NCI-H524 (cell line): ENCODE measurements at regions not wholly inside any gene's neighbourhood (a gene's known extent, or its start where the extent isn't known, plus 50 kb on each side); places are given as distances from the start of the nearest gene placed in this dataset.
"Not testable (repeated sequence)": the region's sequence is repeated elsewhere in the genome, so short reads cannot be mapped to it uniquely, and the experiment has no call there.

ENCODE experiments used
- DNase-seq, 2 experiments: peaks; one replicate each; lab custom pipeline; 2025; lab: John Stamatoyannopoulos, UW

GRCh38 chr2:2798337-2798736 is 467.3 kb upstream of the MYT1L start:
- DNase-seq, result no peak

- no peak for DNase-seq
Measured at GRCh38 chr2:2797797-2798196, 466.7 kb upstream of the MYT1L start.

DNA sequence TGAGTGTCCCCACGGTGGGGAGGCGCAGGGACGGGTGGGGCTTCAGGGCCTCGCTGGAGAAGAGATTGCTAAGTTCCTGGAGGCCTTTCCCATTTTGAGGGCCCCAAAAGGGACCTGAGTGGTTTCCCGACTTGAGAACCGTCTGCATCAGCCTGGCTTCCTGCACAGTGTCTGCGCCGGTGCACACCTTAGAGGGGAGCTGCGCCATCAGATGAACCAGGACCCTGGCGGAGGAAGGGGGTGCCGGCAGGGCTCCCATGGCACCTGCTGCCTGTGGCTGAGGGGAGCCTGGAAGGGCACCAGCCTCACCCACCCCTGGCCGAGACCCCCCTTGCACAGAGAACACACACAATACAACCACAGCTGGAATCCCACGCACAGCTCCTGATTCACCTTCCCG is 465.1 kb upstream of the MYT1L start:
- no peak for DNase-seq

- DNase-seq, result no peak
Measured at GRCh38 chr2:2795438-2796091, 464.5 kb upstream of the MYT1L start.

- DNase-seq, result no peak
Measured at GRCh38 chr2:2793925-2794560, 463.0 kb upstream of the MYT1L start.

- no peak for DNase-seq
Measured at GRCh38 chr2:2793514-2793913, 462.4 kb upstream of the MYT1L start.

- DNase-seq, result no peak
Measured at GRCh38 chr2:2791606-2792005, 460.5 kb upstream of the MYT1L start.

DNA sequence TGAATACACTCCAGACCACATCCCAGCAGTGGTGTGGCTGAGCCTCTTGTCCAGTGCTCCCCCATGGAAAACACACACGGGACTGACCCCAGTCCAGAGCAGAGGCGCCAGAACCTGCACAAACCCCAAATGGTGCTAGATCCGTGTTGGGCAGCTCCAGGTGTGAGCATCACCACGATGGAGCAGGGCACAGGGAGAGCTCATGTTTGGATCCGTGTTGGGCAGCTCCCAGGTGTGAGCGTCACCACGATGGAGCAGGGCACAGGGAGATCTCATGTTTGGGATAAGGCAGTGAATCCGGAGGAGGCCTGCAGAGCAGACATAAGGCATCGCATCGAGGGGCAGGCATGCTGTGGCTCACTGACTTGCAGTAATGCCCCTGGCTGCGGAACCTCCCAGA is 460.0 kb upstream of the MYT1L start:
- DNase-seq, result no peak

- peak; percentile 43 to 85 for DNase-seq
Measured at GRCh38 chr2:2788076-2788475, 457.0 kb upstream of the MYT1L start.

DNA sequence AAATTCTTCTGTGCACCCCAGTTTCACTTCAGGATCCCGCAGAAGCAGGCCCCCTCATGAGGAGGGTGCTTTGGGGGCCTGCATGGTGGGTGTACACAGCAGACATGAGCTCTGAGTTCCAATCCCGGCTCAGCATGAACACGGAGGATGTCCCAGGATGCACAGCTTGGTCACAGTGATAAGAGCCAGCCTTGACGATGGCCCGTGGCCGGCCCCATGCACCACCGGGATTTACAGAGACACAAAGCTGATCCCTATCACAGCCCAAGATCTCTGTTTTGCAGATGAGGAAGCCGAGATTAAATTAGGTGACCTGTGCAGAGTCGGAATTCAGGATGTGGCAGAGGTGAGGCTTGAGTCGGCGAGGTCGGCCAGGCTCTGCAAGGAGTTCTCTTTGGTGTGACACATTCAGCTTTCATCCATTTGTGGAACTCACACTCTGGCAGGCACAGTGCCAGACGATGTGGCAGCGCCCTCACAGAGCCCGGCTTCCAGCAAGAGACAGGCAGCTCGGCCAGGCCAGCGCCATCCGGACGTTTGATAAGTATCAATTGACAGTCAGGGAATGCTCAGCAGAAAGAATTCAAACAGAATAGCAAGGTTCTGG is 456.3 kb upstream of the MYT1L start:
- DNase-seq, result peak in 1 of 2 experiments; percentile 50

GRCh38 chr2:2782007-2782406 is 450.9 kb upstream of the MYT1L start:
- no peak for DNase-seq

DNA sequence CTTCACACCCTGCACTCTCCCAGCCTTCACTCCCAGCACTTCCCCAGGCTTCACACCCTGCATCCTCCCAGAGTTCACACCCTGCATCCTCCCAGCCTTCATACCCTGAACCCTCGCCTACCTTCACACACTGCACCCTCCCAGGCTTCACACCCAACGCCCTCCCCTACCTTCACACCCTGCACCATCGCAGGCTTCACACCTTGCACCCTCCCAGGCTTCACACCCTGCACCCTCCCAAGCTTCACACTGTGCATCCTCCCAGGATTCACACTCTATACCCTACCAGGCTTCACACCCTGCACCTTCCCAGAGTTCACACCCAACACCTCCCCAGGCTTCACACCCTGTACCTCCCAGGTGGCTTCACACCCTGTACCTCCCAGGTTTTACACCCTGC is 448.7 kb upstream of the MYT1L start:
- no peak for DNase-seq

DNA sequence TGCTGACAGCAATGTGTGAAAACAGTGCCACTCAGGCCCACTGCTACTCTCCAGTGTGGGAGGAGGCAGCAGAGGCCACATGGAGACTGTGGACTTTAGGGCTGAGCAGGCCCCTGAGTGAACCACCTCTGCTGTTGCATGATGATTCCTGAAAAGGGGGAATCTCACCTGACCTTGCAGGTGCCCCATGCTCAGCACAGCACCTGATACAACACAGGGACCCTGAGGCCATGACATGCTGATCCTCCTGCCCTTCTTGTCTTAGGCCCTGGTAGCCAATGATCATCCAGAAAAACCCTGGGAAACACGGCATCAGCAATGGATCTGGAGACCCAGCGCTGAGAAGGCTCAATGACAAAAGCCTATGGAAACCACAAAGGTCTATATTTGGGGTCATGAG is 446.8 kb upstream of the MYT1L start:
- no peak for DNase-seq

DNA sequence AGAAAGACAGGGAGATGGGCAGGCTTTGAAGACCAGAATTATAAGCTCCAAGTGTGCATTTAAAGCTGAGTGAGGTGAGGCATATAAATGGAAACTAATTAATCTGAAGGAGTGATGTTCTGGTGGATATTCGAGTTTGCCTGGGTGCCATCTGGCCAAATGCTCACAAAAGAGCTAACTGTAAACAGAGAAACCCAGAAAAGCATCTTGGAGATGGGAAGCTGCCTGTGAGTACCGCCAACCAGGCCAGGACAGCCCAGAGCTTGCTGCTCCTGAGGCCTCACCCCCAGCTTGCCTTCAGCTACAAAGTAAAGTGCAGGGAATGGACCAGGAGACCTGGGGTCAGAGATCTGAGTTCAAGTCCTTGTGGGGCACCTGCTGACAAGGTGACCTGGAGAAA is 446.1 kb upstream of the MYT1L start:
- DNase-seq, result peak in 1 of 2 experiments; percentile 66

DNA sequence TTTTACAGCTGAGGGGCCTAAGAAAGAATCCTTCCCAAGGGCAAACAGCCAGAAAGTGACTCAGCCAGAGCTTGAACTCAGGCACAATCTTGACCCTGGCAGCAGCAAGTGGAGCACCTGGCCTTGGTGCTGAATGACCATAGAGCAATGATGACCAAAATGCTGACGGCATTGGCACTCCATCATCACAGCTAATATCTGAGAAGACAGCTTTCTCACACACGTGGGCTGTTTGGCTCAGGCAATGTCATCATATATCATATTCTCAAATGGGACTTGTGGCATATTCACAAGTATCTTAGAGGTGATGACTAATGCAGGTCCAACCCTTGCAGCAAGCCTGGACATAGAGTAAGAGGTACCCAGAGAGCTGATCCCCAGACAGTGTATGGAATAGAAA is 443.9 kb upstream of the MYT1L start:
- no peak for DNase-seq

- no peak for DNase-seq
Measured at GRCh38 chr2:2773692-2774091, 442.6 kb upstream of the MYT1L start.

DNA sequence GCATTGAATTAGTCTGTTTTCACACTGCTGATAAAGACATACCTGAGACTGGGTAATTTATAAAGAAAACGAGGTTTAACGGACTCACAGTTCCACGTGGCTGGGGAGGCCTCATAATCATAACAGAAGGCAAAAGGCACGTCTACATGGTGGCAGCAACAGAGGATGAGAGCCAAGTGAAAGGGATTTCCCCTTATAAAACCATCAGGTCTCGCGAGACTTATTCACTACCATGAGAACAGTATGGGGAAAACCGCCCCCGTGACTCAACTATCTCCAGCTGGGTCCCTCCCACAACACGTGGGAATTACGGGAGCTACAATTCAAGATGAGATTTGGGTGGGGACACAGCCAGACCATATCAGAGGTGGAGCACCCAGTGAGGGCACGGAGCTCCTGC is 442.0 kb upstream of the MYT1L start:
- not testable (repeated sequence) for DNase-seq

- no peak for DNase-seq
Measured at GRCh38 chr2:2771721-2772411, 440.8 kb upstream of the MYT1L start.

DNA sequence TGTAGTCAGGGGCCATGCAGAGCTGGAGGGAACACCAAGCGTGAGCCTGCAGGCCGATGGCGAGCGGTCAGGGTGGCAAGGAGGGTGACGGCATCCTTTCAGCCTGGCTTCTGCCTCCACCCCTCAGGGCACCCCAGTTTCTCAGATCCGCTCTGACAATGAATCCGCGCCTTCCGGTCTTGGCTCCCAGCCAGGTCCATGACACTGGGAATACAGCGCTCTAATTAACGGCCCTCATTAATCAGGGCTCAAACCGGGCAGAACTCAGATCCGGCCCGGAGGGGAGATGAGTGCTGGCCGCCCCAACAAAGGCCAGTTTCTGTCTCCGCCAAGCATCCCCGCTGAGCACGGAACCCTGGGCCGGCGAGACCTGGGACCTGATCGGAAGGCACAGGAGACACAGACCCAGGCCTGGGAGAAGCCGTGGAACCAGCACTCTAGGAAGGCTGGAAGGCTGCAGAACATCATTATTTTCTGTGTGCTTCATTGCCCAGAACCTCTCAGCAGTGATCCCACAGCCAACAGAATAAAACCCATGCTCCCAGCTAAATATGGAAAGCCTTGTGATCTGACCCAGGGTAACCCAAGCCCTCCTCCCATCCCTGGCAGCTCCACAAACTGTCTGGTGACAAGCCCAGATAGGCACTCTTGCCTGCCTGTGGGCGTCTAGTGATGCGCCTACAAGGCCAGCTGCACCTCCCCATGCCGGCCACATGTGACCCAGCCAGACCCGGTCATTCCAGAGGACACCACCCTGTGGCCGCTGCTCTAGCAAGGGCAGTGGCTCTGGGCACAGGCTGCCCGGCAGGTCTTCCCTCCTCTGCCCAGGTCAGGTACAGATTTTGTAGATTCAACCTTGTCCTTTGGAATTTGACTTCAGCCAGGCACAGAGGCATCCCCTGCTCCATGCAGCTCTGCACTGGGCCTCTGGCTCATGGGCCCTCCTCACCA is 438.7 kb upstream of the MYT1L start:
- DNase-seq, result no peak

DNA sequence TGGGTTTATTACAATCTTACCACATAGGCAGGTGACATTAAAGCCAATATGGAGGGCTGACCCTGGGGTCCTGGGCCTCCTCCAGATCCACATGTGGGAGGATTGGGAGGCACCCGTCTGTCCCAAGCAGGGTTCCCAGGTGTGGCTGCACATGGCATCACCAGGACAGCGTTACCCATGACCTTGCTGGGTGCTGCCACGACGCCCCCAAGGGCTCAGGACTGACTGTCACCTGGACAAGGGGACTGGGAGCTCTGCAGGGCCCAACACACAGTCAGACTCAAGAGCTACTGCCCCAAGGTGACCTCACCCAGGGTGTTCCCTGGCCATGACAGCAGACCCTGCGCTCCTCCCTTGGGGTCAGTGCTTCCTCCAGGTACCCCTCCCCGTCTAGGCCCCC is 437.4 kb upstream of the MYT1L start:
- no peak for DNase-seq

GRCh38 chr2:2767837-2768236 is 436.8 kb upstream of the MYT1L start:
- DNase-seq, result no peak
